Heart right ventricle (tissue), 16 donors: ENCODE measurements at regions not wholly inside any gene's neighbourhood (a gene's known extent, or its start where the extent isn't known, plus 50 kb on each side); places are given as distances from the start of the nearest gene placed in this dataset.

Experiments
- ATAC-seq, 8 donors: fragments of 200-7000 bp; cut with Tn5 transposase; one replicate each; pipeline ENCODE4 v1.9.1; 2020; ENCODE audit warnings: mild to moderate bottlenecking in 8 of 8, moderate library complexity in 8 of 8, moderate number of reproducible peaks in 1 of 8
- DNase-seq, 2 donors: peaks; one replicate each; pipeline ENCODE4 v3.0.0-alpha.2; 2020
- H3K27ac ChIP-seq, 10 donors: fragments of 200-600 bp; sonication (generic) in 2 of 10; one replicate each; pipeline versions ENCODE4 v1.5.0 to v1.8.0; 2020 to 2022; ENCODE audit warnings: mild to moderate bottlenecking in 3 of 10
- H3K27me3 ChIP-seq, 7 donors: fragments of 200-600 bp; one replicate each; pipeline ENCODE4 v1.8.0; 2021 to 2022; ENCODE audit warnings: mild to moderate bottlenecking in 2 of 7
- H3K36me3 ChIP-seq, 9 donors: fragments of 200-600 bp; sonication (generic) in 1 of 9; one replicate each; pipeline versions ENCODE4 v1.5.0 to v1.8.0; 2020 to 2022; ENCODE audit warnings: mild to moderate bottlenecking in 2 of 9
- H3K4me1 ChIP-seq, 9 donors: fragments of 200-600 bp; sonication (generic) in 1 of 9; one replicate each; pipeline versions ENCODE4 v1.5.0 to v1.8.0; 2020 to 2022; ENCODE audit warnings: mild to moderate bottlenecking in 4 of 9
- H3K4me3 ChIP-seq, 10 donors: fragments of 200-600 bp; sonication (generic) in 2 of 10; one replicate each; pipeline versions ENCODE4 v1.5.0 to v1.8.0; 2020 to 2022; ENCODE audit warnings: mild to moderate bottlenecking in 7 of 10, moderate library complexity in 2 of 10
- H3K9me3 ChIP-seq, 11 donors: fragments of 200-600 bp in 10 of 11; sonication (generic) in 2 of 11; one replicate each; pipeline versions ENCODE4 v1.5.0 to v1.8.0; 2013 to 2022; ENCODE audit warnings: mild to moderate bottlenecking in 2 of 11, control low read depth in 1 of 11, moderate library complexity in 1 of 11
- WGBS, 2 donors: extraction: QIAGEN DNeasy Blood & Tissue Kit; methylation state at CpG; one replicate each; pipeline ENCODE4 v1.1.7; 2013; ENCODE audit warnings: inconsistent platforms in 1 of 2; 5-methylcytosine and 5-hydroxymethylcytosine counted together
- intact Hi-C, 10 donors: fragments of 100-400 bp; cut with DNase I; formaldehyde crosslinking; loops; one replicate each; pipeline versions ENCODE4 v1.11.1 to v1.14.2; 2022
- TF ChIP-seq, protein P1 (sequence below), 9 donors: fragments of 200-600 bp; sonication (generic) in 2 of 9; IDR thresholded peaks; one replicate each; pipeline versions ENCODE4 v1.5.0 to v1.8.0; 2021 to 2022; ENCODE audit warnings: antibody characterized with exemption in 9 of 9, mild to moderate bottlenecking in 5 of 9, moderate library complexity in 1 of 9
- donor health status: Arrhythmogenic right ventricular cardiomyopathy.
- donor health status: ischemic (EF 13 %, LVEDD 7.1; RV severe dilation, severe dysfunction).
- donor health status: healthy with polysubstance abuse.
- donor health status: DM: no; HTN: yes; CAD: no.
- donor health status: DM: no; HTN: no; CAD: no.
- donor health status: ischemic (EF 25% LVEDD 6.9; RV normal size, moderate dysfunction).
- donor health status: ischemic (EF 25% LVEDD 5.7; RV mildly dilated, moderate dysfunction).
- donor health status: healthy.
- donor health status: DM: yes; HTN: yes; CAD: no.
- donor health status: Ischemic cardiomyopathy.
- donor health status: ischemic (EF 35%, LVEDD 5.7; RV mildly dilated, moderate dysfunction).
- donor health status: nonischemic (EF 11% LVEDD 7.7; RV severe dilation, severe dysfunction).
- donor health status: DM: yes; HTN: yes; CAD: no.
- donor health status: PGD.
- donor health status: ischemic (EF 29% LVEDD 5.4; RV normal size, mild dysfunction).
- donor health status: nonischemic (EF 23%, LVEDD 6.1; RV moderate dilation, normal function).

DNA sequence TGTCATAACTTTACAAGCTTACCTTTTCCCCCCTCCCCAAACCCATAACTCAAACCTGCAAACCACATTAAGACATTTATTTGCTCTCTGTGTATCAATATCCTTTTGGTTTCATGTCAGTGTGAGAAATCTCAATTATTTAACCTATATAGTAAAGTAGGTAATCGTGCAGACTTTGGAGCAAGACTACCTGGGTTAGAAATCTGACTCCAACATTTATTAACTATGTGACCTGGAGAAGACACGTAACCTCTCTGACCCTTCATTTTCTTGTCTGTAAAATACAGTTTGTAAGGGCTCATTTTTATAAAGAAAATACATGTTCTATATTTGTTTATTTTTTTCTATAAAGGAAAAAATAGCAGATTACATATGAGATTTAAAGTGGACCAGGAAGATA lies 448.9 kb upstream of the MANEA start:
- Histone ChIP-seq H3K9me3 (no peaks in the 10 kb centered on the region), H3K36me3 (no peaks in the 10 kb centered on the region), H3K4me3 (no peak overlapping the region), H3K27ac (no peak overlapping the region), H3K27me3 (no peaks in the 10 kb centered on the region), H3K4me1 (no peaks in the 10 kb centered on the region)
- ATAC-seq, result no peak
- TF ChIP-seq, protein P1, sequence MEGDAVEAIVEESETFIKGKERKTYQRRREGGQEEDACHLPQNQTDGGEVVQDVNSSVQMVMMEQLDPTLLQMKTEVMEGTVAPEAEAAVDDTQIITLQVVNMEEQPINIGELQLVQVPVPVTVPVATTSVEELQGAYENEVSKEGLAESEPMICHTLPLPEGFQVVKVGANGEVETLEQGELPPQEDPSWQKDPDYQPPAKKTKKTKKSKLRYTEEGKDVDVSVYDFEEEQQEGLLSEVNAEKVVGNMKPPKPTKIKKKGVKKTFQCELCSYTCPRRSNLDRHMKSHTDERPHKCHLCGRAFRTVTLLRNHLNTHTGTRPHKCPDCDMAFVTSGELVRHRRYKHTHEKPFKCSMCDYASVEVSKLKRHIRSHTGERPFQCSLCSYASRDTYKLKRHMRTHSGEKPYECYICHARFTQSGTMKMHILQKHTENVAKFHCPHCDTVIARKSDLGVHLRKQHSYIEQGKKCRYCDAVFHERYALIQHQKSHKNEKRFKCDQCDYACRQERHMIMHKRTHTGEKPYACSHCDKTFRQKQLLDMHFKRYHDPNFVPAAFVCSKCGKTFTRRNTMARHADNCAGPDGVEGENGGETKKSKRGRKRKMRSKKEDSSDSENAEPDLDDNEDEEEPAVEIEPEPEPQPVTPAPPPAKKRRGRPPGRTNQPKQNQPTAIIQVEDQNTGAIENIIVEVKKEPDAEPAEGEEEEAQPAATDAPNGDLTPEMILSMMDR (IDR thresholded peaks at IDR 0.05), result no peak
- WGBS, 2 donors, result 60 to 68% methylated on average over 2 of the region's 2 CpGs
- no peak for DNase-seq
- intact Hi-C loops, result no loop called here

DNA sequence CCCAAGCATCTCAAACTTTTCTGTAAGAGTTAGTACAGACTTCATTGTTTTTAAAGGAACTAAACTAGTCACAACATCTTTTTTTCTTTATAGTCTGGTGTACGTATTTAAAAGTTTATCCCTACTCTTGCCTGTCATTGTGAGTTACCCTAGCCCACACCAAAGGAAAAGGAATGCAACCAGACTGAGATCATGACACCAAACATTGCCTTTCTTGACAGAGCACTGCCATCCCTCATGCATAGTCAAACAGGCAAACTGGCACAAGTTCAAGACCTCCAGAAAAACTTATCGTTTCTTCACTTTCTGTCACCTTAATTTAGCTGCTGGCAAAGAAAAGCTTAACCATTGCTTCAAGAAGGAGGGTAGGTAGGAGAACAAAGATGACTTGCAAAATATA lies 448.4 kb upstream of the MANEA start:
- Histone ChIP-seq H3K36me3 (no peaks in the 10 kb centered on the region), H3K27me3 (no peaks in the 10 kb centered on the region), H3K27ac (no peak overlapping the region), H3K4me1 (no peaks in the 10 kb centered on the region), H3K4me3 (no peak overlapping the region), H3K9me3 (no peaks in the 10 kb centered on the region)
- intact Hi-C loops, result no loop called here
- 63% methylated on average over 2 of the region's 2 CpGs for WGBS, 2 donors
- ATAC-seq, result no peak
- DNase-seq, result no peak
- TF ChIP-seq, protein P1 (IDR thresholded peaks at IDR 0.05), result no peak

GRCh38 chr6:95133578-95133977 lies 443.8 kb upstream of the MANEA start:
- Histone ChIP-seq H3K36me3 (no peaks in the 10 kb centered on the region), H3K27ac (no peak overlapping the region), H3K27me3 (no peaks in the 10 kb centered on the region), H3K9me3 (no peaks in the 10 kb centered on the region), H3K4me1 (no peaks in the 10 kb centered on the region), H3K4me3 (no peak overlapping the region)
- TF ChIP-seq, protein P1 (IDR thresholded peaks at IDR 0.05), result no peak
- ATAC-seq (no peak), DNase-seq (no peak)
- 26 to 34% methylated on average over 5 of the region's 5 CpGs for WGBS, 2 donors
- intact Hi-C loops, result no loop called here

GRCh38 chr6:95135182-95135581 lies 442.2 kb upstream of the MANEA start:
- Histone ChIP-seq H3K9me3 (no peaks in the 10 kb centered on the region), H3K36me3 (no peaks in the 10 kb centered on the region), H3K27ac (no peak overlapping the region), H3K4me1 (no peaks in the 10 kb centered on the region), H3K27me3 (no peaks in the 10 kb centered on the region), H3K4me3 (no peak overlapping the region)
- 53 to 59% methylated on average over 1 of the region's 1 CpG for WGBS, 2 donors
- DNase-seq, result no peak
- TF ChIP-seq, protein P1 (IDR thresholded peaks at IDR 0.05), result no peak
- ATAC-seq, result no peak
- intact Hi-C loops, result no loop called here

GRCh38 chr6:95142101-95142500 lies 435.2 kb upstream of the MANEA start:
- 87 to 90% methylated on average over 2 of the region's 2 CpGs for WGBS, 2 donors
- H3K36me3 ChIP-seq, result no peaks in the 10 kb centered on the region
- DNase-seq (no peak), ATAC-seq (no peak)
- no peaks in the 10 kb centered on the region for H3K27me3 ChIP-seq
- intact Hi-C loops, result no loop called here
- no peaks in the 10 kb centered on the region for H3K9me3 ChIP-seq
- no peak overlapping the region for H3K4me3 ChIP-seq
- TF ChIP-seq, protein P1 (IDR thresholded peaks at IDR 0.05), result no peak
- no peak overlapping the region for H3K27ac ChIP-seq
- no peaks in the 10 kb centered on the region for H3K4me1 ChIP-seq
